ENCODE measurements at regions not wholly inside any gene's neighbourhood (a gene's known extent, or its start where the extent isn't known, plus 50 kb on each side); places are given as distances from the start of the nearest gene placed in this dataset.
"Not testable (repeated sequence)": the region's sequence is repeated elsewhere in the genome, so short reads cannot be mapped to it uniquely, and the experiment has no call there.

GRCh38 chr11:37199082-37199481 is 601.0 kb upstream of the RAG2 start:
- CTCF ChIA-PET: interaction anchor here (1.1 to 1.4 kb wide), 2 partner anchors 8 to 11 kb away, joined by 3 to 4 read pairs; no protein-coding TSS in a partner anchor
- DNase-seq (ENCODE audit: extremely low spot score): no peak
- POLR2A ChIA-PET: no interaction called here
- no peak for TF ChIP-seq CTCF (IDR thresholded peaks at IDR 0.05; ENCODE audit: control extremely low read depth, extremely low read depth, low read depth, missing control alignments)

- TF ChIP-seq CTCF (IDR thresholded peaks at IDR 0.05; ENCODE audit: control extremely low read depth, extremely low read depth, low read depth, missing control alignments): no peak
- no peak for DNase-seq (ENCODE audit: extremely low spot score)
- ChIA-PET CTCF (no interaction called here), POLR2A (no interaction called here)
Observed at GRCh38 chr11:37184326-37184725, 586.3 kb upstream of the RAG2 start.

GRCh38 chr11:37182031-37182430 is 584.0 kb upstream of the RAG2 start:
- TF ChIP-seq CTCF (IDR thresholded peaks at IDR 0.05; ENCODE audit: control extremely low read depth, extremely low read depth, low read depth, missing control alignments): no peak
- CTCF ChIA-PET: no interaction called here
- POLR2A ChIA-PET: no interaction called here
- no peak for DNase-seq (ENCODE audit: extremely low spot score)

GRCh38 chr11:37177721-37178120 is 579.7 kb upstream of the RAG2 start:
- no peak for DNase-seq (ENCODE audit: extremely low spot score)
- POLR2A ChIA-PET: no interaction called here
- no peak for TF ChIP-seq CTCF (IDR thresholded peaks at IDR 0.05; ENCODE audit: control extremely low read depth, extremely low read depth, low read depth, missing control alignments)
- CTCF ChIA-PET: no interaction called here

- ChIA-PET CTCF (no interaction called here), POLR2A (no interaction called here)
- no peak for DNase-seq (ENCODE audit: extremely low spot score)
- TF ChIP-seq CTCF (IDR thresholded peaks at IDR 0.05; ENCODE audit: control extremely low read depth, extremely low read depth, low read depth, missing control alignments): no peak
Observed at GRCh38 chr11:37171451-37171850, 573.4 kb upstream of the RAG2 start.

GRCh38 chr11:37170311-37170710 is 572.3 kb upstream of the RAG2 start:
- POLR2A ChIA-PET: no interaction called here
- CTCF ChIA-PET: no interaction called here
- DNase-seq (ENCODE audit: extremely low spot score): no peak
- TF ChIP-seq CTCF (IDR thresholded peaks at IDR 0.05; ENCODE audit: control extremely low read depth, extremely low read depth, low read depth, missing control alignments): no peak

- CTCF ChIA-PET; POLR2A ChIA-PET; DNase-seq (ENCODE audit: extremely low spot score): not testable (repeated sequence)
Observed at GRCh38 chr11:37145434-37145833, 547.4 kb upstream of the RAG2 start.

Measured in GM10248 (cell line).